ENCODE measurements at regions not wholly inside any gene's neighbourhood (a gene's known extent, or its start where the extent isn't known, plus 50 kb on each side); places are given as distances from the start of the nearest gene placed in this dataset.

GRCh38 chrX:9148615-9149399, 114.9 kb upstream of the FAM9B start:
- DNase-seq: no peak

- DNase-seq: no peak
Observed at GRCh38 chrX:9149501-9150245, 115.7 kb upstream of the FAM9B start.

GRCh38 chrX:9151772-9152307, 117.9 kb upstream of the FAM9B start:
- DNase-seq: no peak

- no peak for DNase-seq
Observed at GRCh38 chrX:9153300-9153699, 119.4 kb upstream of the FAM9B start.

GRCh38 chrX:9158611-9159010, 124.7 kb upstream of the FAM9B start:
- no peak for DNase-seq

- DNase-seq: no peak
Observed at GRCh38 chrX:9160698-9161329, 126.9 kb upstream of the FAM9B start.

GRCh38 chrX:9162698-9163097, 128.8 kb upstream of the FAM9B start:
- no peak for DNase-seq

- DNase-seq: no peak
Observed at GRCh38 chrX:9163214-9163709, 129.3 kb upstream of the FAM9B start.

GRCh38 chrX:9164086-9164485, 130.2 kb upstream of the FAM9B start:
- DNase-seq: no peak

- DNase-seq: no peak
Observed at GRCh38 chrX:9164533-9165426, 130.9 kb upstream of the FAM9B start.

- DNase-seq: no peak
Observed at GRCh38 chrX:9166584-9166944, 132.6 kb upstream of the FAM9B start.

GRCh38 chrX:9171841-9172463, 138.0 kb upstream of the FAM9B start:
- DNase-seq: no peak

GRCh38 chrX:9172464-9172850, 138.5 kb upstream of the FAM9B start:
- DNase-seq: no peak

GRCh38 chrX:9180623-9181022, 146.7 kb upstream of the FAM9B start:
- no peak for DNase-seq

- no peak for DNase-seq
Observed at GRCh38 chrX:9182041-9182440, 148.1 kb upstream of the FAM9B start.

- DNase-seq: no peak
Observed at GRCh38 chrX:9183481-9183880, 149.6 kb upstream of the FAM9B start.

- DNase-seq: no peak
Observed at GRCh38 chrX:9184211-9184610, 150.3 kb upstream of the FAM9B start.

GRCh38 chrX:9188117-9188516, 154.2 kb upstream of the FAM9B start:
- DNase-seq: no peak

GRCh38 chrX:9189286-9189685, 155.4 kb upstream of the FAM9B start:
- no peak for DNase-seq

GRCh38 chrX:9191392-9191791, 157.5 kb upstream of the FAM9B start:
- no peak for DNase-seq

- DNase-seq: no peak
Observed at GRCh38 chrX:9195199-9195880, 161.4 kb upstream of the FAM9B start.
